Stomach (tissue), 8 donors: ENCODE measurements at regions not wholly inside any gene's neighbourhood (a gene's known extent, or its start where the extent isn't known, plus 50 kb on each side); places are given as distances from the start of the nearest gene placed in this dataset.

ENCODE experiments used
- DNase-seq, 2 donors: peaks; one replicate each; pipeline versions ENCODE4 v3.0.0 to v3.0.0-alpha.2; 2013 to 2019
- H3K27ac ChIP-seq, 5 donors: fragments of 200-600 bp in 4 of 5; sonication (generic) in 4 of 5; one replicate each; pipeline ENCODE4 v1.5.1; 2013 to 2019; ENCODE audit warnings: mild to moderate bottlenecking in 1 of 5, moderate library complexity in 1 of 5
- H3K27me3 ChIP-seq, 3 donors: fragments of 200-600 bp; sonication (generic); one replicate each; pipeline ENCODE4 v1.5.1; 2017 to 2019; ENCODE audit warnings: mixed run types in 1 of 3
- H3K36me3 ChIP-seq, 4 donors: fragments of 200-600 bp; sonication (generic); 1 replicate in 3 of 4; 2 replicates in 1 of 4; pipeline ENCODE4 v1.5.1; 2016 to 2019
- H3K4me1 ChIP-seq, 4 donors: fragments of 200-600 bp; sonication (generic); one replicate each; pipeline ENCODE4 v1.5.1; 2016 to 2019
- H3K4me3 ChIP-seq, 4 donors: fragments of 200-600 bp; sonication (generic) in 3 of 4; one replicate each; pipeline ENCODE4 v1.5.1; 2016 to 2019; ENCODE audit warnings: mild to moderate bottlenecking in 1 of 4
- H3K9me3 ChIP-seq, 4 donors: fragments of 200-600 bp; sonication (generic); one replicate each; pipeline ENCODE4 v1.5.1; 2016 to 2019
- EP300 ChIP-seq: sonication (generic); formaldehyde crosslinking; IDR thresholded peaks from one replicate; pipeline ENCODE4 v1.6.1; 2017; ENCODE audit warnings: antibody characterized with exemption
- POLR2A ChIP-seq, 4 donors: fragments of 450-650 bp; IDR thresholded peaks; one replicate each; pipeline ENCODE4 v1.6.1; 2016; ENCODE audit warnings: antibody characterized with exemption in 4 of 4, control low read depth in 2 of 4, mild to moderate bottlenecking in 1 of 4, moderate library complexity in 1 of 4
- POLR2AphosphoS5 ChIP-seq, 3 donors: sonication (generic); formaldehyde crosslinking; IDR thresholded peaks; one replicate each; pipeline ENCODE4 v1.6.1; 2016; ENCODE audit warnings: antibody characterized with exemption in 3 of 3
- WGBS, 5 donors: extraction: QIAGEN DNeasy Blood & Tissue Kit in 3 of 5; methylation state at CpG; one replicate each; pipeline versions ENCODE4 v1.1.5 to v1.1.7; 2013 to 2018; 5-methylcytosine and 5-hydroxymethylcytosine counted together
- intact Hi-C: fragments of 100-400 bp; cut with DNase I; formaldehyde crosslinking; loops from one replicate; pipeline ENCODE4 v1.15.1; 2023; ENCODE audit warnings: low total_unique reads
- TF ChIP-seq, protein P1 (sequence below), 7 experiments: fragments of 450-650 bp in 4 of 7; fragments of 200-600 bp in 3 of 7; sonication (generic) in 3 of 7; IDR thresholded peaks; one replicate each; pipeline ENCODE4 v1.5.1; 2016 to 2019; ENCODE audit warnings: antibody characterized with exemption in 7 of 7, control low read depth in 2 of 7, mild to moderate bottlenecking in 1 of 7
- donor health status: healthy with polysubstance abuse.
- donor health status: Bipolar disorder and iron deficiency.
- donor health status: healthy.

DNA sequence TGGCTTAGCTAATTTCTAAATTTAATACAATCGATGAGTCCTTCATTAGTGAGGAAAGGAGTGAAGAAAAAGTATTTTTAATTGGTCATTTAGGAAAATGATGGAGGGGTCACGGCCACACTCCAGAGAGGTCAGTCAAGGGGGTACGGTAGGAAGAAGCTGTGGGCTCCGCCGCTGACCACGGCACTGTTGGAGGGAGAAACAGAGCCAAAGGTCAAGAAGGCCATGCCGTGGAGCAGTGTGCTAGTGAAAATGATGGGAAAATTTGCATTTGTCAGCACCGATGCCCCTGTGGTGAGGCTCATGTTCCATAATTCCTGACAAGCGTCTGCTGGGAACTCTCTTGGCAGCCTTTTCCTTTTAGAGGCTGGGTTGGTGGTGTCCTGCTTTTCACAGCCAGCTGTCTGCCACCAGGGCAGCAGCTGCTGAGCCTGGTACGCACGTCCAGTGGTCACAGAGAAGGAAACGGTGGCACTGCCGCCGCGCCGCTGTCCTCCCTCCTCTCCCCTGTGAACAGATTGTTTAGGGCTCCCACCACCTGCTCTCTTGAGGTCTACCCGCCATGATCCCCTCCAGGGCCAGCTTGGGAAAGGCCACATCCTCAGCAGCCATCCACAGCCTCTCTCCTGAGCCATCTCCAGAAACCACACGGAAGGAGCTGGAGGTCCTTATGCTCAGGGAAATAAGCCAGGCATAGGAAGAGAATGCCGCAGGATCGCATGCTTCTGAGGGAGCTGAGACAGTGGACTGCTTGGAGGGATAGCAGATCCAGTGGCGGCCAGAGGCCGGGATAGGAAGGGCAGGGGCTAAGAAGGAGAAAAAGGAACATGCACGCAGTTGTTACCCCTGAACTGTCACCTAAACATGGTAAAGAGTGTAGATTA is 263.7 kb upstream of the PPP2R2D start:
- intact Hi-C loops, result no loop called here
- Histone ChIP-seq H3K4me1 (peaks cover 0 to 6% (median 0%) of the 10 kb centered on the region in 4 donors), H3K36me3 (no peaks in the 10 kb centered on the region), H3K27me3 (no peaks in the 10 kb centered on the region), H3K4me3 (no peak overlapping the region), H3K9me3 (peaks cover 0 to 21% (median 13%) of the 10 kb centered on the region in 4 donors), H3K27ac (no peak overlapping the region)
- TF ChIP-seq, protein P1, sequence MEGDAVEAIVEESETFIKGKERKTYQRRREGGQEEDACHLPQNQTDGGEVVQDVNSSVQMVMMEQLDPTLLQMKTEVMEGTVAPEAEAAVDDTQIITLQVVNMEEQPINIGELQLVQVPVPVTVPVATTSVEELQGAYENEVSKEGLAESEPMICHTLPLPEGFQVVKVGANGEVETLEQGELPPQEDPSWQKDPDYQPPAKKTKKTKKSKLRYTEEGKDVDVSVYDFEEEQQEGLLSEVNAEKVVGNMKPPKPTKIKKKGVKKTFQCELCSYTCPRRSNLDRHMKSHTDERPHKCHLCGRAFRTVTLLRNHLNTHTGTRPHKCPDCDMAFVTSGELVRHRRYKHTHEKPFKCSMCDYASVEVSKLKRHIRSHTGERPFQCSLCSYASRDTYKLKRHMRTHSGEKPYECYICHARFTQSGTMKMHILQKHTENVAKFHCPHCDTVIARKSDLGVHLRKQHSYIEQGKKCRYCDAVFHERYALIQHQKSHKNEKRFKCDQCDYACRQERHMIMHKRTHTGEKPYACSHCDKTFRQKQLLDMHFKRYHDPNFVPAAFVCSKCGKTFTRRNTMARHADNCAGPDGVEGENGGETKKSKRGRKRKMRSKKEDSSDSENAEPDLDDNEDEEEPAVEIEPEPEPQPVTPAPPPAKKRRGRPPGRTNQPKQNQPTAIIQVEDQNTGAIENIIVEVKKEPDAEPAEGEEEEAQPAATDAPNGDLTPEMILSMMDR (IDR thresholded peaks at IDR 0.05), result no peak
- TF ChIP-seq EP300, result no peak
- no peak for TF ChIP-seq POLR2A (IDR thresholded peaks at IDR 0.05)
- TF ChIP-seq POLR2AphosphoS5 (IDR thresholded peaks at IDR 0.05), result no peak
- WGBS, 5 donors, result 84 to 93% (median 89%) methylated on average over 23 of the region's 23 CpGs
- no peak for DNase-seq

DNA sequence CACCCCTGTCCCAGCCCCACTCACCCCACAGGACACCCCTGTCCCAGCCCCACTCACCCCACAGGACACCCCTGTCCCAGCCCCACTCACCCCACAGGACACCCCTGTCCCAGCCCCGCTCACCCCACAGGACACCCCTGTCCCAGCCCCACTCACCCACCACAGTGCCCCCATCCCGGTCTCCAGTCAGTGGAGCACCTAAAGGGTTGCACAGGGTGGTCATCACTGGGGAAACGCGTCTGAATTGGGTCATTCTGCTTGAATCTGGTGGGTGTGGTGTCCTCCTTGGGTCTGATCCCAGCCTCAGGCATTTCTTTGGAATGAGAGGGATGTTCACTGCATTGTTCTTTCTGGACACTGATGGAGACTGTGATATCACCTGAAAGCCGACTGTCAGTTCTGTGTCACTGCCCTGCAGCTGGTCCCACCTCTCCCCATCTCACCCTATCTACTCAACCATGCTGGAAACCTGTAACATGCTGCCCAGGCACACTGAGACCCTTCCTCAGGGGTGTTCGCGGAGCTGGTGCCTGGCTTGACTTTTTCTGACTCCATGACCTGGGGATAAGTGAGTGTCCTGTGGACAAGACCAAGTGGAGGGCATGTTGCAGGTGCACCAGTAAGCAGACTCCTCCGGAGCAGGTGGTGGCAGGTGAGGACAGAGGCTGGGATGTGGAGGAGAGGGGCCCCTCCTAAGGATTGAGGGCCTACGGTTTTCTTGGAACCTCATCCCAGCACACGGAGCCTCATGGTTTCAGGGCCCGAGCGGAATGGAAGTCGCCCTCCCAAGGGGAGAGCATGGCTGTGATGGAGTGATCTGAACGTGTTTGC is 262.5 kb upstream of the PPP2R2D start:
- Histone ChIP-seq H3K9me3 (peaks cover 0 to 21% (median 13%) of the 10 kb centered on the region in 4 donors), H3K36me3 (no peaks in the 10 kb centered on the region), H3K4me1 (peaks cover 0 to 8% (median 2%) of the 10 kb centered on the region in 4 donors), H3K4me3 (no peak overlapping the region), H3K27me3 (no peaks in the 10 kb centered on the region), H3K27ac (no peak overlapping the region)
- TF ChIP-seq EP300 (no peak), POLR2AphosphoS5 (IDR thresholded peaks at IDR 0.05) (no peak), POLR2A (IDR thresholded peaks at IDR 0.05) (no peak)
- TF ChIP-seq, protein P1 (IDR thresholded peaks at IDR 0.05), result no peak
- 80 to 96% (median 94%) methylated on average over 13 to 14 of the region's 14 CpGs for WGBS, 5 donors
- no peak for DNase-seq
- intact Hi-C loops, result no loop called here

DNA sequence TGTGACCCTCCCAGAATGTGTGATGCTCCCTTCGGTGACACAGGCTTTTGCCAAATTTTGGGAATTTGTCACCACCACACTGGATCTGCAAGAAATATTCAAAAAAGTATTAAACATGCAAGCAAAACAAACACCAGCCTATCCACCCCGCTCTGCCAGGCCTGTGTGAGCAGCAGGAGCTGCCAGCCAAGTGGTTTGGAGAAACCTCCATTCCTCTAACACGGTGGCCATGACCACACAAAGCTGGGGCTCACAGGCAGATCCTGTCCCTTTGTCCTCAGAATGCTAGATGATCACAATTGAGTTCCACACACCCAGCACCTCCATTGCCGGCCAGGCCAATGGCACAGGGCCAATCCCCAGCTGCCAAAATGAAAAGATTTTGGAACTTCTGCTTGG is 261.9 kb upstream of the PPP2R2D start:
- intact Hi-C loops, result no loop called here
- Histone ChIP-seq H3K9me3 (peaks cover 0 to 21% (median 13%) of the 10 kb centered on the region in 4 donors), H3K4me1 (peaks cover 0 to 9% (median 2%) of the 10 kb centered on the region in 4 donors), H3K36me3 (no peaks in the 10 kb centered on the region), H3K27ac (no peak overlapping the region), H3K27me3 (no peaks in the 10 kb centered on the region), H3K4me3 (no peak overlapping the region)
- 86 to 97% (median 92%) methylated on average over 4 of the region's 4 CpGs for WGBS, 5 donors
- no peak for DNase-seq
- TF ChIP-seq EP300, result no peak
- TF ChIP-seq, protein P1 (IDR thresholded peaks at IDR 0.05), result no peak
- TF ChIP-seq POLR2A (IDR thresholded peaks at IDR 0.05), result no peak
- no peak for TF ChIP-seq POLR2AphosphoS5 (IDR thresholded peaks at IDR 0.05)

DNA sequence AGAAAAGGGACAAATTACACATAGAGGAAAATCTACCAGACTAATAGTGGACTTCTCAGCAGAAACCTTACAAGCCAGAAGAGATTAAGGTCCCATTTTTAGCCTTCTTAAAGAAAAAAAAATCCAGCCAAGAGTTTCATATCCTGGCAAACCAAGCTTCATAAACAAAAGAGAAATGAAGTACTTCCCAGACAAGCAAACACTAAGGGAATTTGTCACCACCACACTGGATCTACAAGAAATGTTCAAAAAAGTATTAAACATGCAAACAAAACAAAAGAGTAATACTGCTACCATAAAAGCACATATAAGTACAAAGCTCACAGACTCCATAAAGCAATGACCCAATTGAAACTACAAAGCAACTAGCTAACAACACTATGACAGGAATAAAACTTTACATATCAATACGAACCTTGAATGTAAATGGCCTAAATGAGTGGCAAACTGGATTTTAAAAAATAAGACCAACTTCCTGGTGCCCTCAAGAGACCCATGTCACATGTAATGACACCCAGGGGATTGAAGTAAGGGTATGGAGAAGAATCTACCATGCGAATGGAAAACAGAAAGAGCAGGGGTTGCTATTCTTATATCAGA is 260.7 kb upstream of the PPP2R2D start:
- peaks cover 0 to 9% (median 2%) of the 10 kb centered on the region in 4 donors for H3K4me1 ChIP-seq
- no peaks in the 10 kb centered on the region for H3K36me3 ChIP-seq
- H3K27ac ChIP-seq, result peak overlapping the region in 2 of 5 donors; percentile 68 to 78
- TF ChIP-seq, protein P1 (IDR thresholded peaks at IDR 0.05), result no peak
- TF ChIP-seq POLR2A (IDR thresholded peaks at IDR 0.05) (no peak), POLR2AphosphoS5 (IDR thresholded peaks at IDR 0.05) (no peak), EP300 (no peak)
- 40 to 92% (median 84%) methylated on average over 2 of the region's 2 CpGs for WGBS, 5 donors
- no peaks in the 10 kb centered on the region for H3K27me3 ChIP-seq
- no peak overlapping the region for H3K4me3 ChIP-seq
- no peak for DNase-seq
- H3K9me3 ChIP-seq, result peaks cover 0 to 18% (median 12%) of the 10 kb centered on the region in 4 donors
- intact Hi-C loops, result no loop called here
